ENCODE measurements at regions not wholly inside any gene's neighbourhood (a gene's known extent, or its start where the extent isn't known, plus 50 kb on each side); places are given as distances from the start of the nearest gene placed in this dataset.

DNA sequence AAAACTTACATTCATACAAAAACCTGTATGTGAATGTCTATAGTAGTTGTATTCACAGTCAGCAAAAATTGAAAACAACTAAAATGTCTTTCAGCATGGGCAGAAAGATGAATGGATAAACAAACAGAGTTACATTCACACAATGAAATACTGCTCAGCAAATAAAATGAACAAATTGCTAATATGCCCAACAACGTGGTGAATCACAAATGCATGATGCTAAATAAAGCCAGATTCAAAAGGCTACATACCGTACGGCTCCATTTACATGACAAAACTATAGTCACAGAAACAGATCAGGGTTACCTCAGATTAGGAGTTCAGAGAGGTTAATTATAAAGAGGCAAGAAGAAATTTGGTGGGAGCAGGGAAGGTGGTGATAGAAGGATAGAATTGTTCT is 100.7 kb upstream of the KCTD3 start:
- no peak for DNase-seq

DNA sequence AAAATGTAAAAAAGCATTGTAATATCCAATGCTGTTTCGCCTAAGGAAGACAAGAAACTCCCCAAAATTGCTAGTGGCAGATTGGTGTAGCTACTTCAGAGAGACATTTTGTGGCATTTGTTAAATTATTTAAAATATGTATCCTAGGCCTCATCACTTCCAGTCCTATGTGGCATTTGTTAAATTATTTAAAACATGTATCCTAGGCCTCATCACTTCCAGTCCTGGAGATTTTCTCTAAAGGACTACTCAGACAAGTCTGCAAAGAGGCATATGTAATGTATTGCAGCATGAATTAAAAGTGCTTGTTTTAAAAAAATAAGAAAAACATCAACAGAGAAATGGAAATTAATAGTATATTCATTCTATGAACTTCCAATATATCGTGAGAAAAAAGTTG is 95.6 kb upstream of the KCTD3 start:
- no peak for DNase-seq

DNA sequence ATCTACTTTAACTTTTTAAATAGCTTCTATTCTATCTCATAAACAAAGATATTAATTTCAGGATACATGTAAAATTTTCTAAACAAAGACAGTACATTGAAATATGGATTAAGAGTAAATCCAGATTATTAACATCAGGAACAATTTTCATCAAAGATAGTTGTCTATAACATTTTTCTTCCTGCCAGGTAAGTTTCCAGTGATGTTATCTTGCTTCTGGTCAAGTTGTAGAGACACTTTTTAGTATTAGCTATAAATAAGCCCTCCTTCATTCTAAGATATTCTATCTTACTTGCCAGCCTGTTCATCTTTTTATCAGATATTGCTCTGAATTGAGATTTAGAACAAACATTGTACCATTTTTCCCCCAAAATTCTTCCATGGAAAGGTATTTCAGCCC is 94.4 kb upstream of the KCTD3 start:
- no peak for DNase-seq

DNA sequence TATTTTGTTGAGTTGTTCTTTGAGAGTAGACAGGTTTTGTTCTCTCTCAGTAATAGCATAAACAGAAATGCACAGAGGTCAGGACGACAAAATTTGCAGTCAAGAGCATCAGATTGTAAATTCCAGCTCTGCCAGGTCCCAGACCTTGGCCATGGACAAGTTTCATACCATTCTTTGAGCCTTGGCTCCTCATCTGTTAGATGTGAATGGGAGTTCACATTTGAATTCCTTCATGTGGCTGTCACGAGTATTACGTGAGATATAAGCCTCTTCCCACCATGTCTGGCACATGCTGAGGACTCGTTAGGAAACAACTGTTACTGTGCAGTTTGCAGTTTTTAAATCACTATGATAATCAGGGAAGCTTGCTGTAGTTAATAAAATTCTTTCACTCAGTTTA is 93.2 kb upstream of the KCTD3 start:
- no peak for DNase-seq

DNA sequence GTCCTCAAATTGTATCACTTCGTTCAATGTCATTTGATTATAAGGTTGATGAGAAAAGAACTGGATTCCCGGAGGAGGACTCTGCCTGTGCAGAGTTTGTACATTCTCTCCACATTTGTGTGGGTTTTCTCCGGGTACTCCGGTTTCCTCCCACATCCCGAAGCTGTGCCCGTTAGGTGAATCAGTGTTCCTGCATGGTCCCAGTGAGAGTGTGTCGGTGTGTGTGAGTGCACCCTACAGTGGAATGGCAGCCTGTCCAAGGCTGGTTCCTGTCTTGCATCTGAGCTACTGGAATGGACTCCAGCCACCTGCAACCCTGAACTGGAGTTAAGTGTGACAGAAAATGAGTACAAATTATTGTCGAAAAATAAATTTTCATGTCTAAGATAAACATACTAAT is 92.2 kb upstream of the KCTD3 start:
- no peak for DNase-seq

DNA sequence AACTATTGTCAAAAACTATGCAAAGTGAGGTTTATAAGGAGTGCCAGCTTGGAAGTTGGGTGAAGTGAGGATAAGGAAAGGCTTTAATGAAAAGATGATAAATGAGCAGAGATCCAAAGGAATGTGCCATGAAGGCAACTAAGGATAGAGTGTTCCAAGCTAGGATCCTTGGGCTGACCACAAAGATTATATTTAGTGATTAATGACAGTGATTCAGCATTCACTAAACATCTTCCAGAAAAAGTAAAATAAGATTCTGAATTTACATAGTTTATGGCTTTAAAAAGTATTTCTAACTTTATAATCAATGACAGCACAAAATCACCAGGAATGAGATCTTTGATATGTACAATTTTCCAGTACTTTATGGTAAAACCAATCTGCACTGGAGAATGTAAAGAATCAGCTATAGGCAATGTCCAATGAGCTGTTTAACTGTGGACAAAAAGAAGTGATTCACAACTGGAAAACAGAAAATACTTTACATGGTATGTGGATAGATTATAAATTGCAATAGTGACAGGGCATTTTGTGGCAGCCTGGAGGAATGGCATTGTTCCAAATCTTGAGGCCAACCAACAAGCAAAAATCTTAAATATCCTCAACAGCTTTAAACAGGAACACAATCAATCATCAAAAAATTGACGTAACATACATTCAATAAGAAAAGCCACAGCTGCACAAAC is 91.2 kb upstream of the KCTD3 start:
- DNase-seq = peak in 1 of 2 experiments; percentile 13

DNA sequence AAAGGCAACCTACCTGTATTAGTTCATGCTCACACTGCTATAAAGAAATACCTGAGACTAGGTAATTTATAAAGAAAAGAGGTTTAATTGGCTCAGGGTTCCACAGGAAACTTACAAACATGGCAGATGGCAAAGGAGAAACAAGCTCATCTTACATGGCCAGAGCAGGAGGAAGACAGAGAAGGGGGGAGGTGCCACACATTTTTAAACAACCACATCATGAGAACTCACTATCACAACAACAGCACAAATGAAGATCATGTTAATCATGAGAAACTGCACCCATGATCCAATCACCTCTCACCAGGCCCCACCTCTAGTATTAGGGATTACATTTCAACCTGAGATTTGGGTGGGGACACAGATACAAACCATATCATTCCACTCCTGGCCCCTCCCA is 90.6 kb upstream of the KCTD3 start:
- no peak for DNase-seq

DNA sequence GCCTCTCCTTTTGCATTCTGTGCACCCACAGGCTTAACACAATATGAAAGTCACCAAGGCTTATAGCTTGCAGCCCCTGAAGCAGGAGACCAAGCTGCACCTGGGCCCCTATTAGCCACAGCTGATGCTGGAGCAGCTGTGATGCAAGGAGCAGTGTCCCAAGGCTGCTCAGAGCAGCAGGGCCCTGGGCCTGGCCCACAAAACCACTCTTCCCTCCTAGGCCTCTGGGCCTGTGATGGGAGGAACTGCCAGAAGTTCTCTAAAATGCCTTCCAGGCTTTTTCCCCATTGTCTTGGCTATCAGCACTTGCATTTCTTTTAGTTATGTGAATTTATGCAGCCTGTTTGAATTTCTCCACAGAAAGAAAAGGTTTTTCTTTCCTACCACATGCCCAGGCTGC is 89.5 kb upstream of the KCTD3 start:
- no peak for DNase-seq

DNA sequence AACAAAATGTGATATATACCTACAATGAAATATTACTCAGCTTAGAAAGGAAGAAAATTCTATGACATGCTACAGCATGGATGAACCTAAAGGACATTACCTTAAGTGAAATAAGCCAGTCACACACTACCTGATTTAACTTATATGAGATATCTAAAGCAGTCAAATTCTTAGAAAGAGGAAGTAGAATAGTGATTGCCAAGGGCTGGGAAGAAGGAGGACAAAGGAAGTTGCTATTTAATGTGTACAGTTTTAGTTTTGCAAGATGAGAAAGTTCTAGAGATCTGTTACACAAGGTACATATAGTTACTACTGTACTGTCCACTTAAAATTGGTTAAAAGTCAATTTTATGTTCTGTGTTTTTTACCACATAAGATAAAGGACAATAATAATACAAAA is 87.5 kb upstream of the KCTD3 start:
- DNase-seq = no peak

DNA sequence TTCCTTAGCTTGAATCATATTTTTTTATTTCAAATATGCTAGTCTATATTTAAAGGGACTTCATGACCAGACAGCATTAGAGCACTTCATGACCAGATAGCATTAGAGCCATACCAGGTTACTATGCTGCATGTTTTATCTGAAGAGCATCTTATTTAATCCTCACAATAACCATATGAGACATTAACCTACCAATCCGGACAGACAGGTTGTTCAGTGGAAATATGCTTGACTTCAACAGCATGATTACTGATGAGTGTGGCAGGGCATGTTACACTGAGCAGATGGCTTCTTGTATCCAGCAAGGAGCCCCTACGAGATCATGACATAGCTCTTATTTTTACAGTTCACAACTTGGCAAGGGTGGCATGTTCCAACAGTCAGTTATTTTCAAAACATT is 85.0 kb upstream of the KCTD3 start:
- DNase-seq = no peak

DNA sequence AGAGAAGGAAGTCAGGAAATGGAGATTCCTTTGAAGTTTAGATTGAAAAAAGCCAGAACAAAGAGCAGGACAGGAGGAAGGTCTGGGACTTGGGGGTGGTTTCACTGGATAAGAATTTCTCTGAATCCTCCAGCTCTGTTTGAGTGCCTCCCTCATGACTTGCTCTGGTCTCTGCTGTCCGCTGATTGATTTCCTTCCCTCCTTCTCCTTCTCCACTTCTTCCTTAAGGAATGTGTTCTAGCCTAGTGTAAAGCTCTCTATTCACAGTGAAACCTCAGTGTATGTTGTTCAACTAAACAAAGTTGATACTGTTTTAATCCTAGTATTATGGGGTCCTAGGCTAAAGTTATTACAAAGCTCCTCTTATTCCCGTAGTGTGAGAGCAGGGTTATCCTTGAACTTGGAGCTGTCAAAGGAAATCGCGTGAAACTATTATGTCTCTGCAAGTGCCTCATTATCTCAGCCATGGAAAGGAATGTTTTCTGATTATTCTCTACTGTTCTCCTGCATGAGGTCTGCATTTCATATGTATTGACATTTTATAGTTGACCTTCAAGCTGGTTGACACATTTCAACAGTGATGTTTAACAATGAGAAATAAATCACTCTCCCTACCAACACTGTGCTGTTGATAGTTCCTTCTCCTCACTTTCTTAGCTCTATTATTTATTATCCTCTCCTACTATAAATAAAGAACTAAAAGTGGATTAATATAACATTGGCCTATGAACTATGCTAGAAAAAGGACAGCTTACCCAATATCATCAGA is 82.7 kb upstream of the KCTD3 start:
- DNase-seq = no peak

DNA sequence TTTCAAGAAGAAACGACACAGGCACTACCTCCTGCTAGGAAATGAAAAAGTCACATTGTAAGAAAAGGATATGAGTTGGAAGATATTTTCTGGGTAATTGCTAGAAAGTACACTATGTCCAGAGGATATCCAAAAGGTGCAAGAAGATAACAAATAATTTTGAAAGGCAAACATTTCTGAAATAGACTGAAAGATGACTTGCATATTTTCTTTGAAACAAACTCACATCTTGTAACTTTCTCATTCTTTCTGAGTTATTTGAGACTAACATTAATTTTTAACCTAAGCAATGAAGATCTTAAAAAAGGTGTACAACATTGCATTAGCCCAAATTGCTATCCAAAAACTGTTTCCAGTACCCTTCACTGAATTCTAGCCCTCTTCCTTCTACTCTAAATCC is 79.6 kb upstream of the KCTD3 start:
- no peak for DNase-seq

DNA sequence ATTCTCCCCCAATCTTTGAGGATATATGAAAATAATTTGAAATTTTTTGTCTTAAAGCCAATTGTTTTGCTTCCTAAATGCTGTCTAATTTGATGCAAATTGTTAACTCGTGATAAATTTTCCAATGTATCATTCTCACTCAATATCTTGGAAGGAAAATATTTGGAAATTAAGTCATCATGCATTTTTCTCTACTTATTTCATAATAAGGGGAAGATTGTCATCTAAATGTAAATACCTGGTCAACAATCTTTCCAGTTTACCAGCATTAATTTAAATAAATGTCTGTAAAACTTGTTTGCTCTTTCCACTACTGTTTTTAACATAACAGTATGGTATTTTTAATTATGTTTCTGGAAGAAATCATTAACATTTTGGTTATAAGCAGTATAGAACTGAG is 78.3 kb upstream of the KCTD3 start:
- DNase-seq = no peak

DNA sequence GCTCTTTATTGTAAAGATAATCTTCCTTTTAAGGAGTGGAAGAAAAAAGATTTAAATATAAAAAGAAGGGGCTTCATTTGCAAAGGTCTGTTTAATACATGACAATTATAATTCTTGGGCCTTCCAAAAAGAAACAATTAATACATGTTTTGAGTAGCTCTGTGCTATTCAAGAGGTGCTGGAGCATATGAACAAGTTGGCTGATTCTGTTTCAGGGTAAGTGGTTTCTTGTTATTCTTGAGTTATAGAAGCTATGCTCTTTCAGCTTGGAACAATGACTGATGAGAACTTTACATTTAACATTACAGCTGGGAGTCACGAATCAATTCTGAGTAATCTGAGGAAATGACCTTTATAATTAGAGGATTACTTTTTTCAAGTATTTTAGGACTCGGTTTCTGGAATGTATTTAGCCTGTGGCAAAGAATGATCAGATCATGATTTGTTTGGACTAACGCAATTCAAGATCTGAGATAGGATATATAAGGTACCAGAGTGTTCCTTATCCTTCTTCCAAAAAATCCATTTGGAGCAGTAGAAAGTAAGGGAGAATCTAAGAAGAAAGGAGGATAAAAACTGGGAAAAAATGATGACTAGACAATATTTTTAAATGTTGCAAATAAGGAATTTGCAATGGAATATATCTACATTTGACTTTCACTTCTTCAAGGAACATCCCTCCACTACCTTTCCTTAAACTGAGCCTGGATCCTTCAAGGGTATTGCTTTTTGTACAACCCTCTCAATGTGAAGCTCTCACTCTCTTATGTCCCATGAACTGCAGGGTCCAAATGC is 77.1 kb upstream of the KCTD3 start:
- no peak for DNase-seq

DNA sequence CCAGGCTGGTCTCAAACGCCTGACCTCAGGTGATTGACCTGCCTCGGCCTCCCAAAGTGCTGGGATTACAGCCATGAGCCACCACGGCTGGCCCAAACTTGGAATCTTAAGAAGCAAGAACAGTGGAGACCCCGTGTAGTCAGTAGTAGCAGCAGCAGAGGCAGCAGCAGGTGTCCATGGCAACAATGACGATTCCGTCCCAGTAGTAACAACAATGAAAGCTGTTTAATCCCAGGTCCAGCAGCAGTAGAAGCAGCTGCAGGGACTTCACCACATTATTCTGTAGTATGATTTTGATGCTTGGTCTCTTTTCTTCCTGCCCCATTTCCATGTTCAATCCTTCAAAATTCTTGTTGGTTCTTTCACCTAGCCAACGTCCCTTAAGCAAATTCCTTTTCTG is 69.6 kb upstream of the KCTD3 start:
- no peak for DNase-seq

DNA sequence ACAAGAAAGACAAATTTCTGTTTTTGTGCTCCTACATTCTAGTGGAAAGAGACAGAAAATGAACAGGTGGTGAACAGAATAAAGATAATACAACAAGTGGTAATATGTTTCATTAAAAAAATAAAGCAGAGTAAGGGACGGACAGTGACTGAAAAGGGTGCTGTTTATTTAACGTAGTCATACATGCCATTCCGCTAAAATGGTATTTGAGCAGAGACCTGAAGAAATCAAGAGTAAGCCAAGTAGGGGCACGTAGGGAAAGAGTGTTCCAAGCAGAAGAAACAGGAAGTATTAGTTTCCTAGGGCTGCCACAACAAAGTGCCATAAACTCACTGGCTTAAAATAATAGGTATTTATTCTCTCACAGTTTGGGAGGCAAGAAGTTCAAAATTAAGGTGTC is 65.6 kb upstream of the KCTD3 start:
- no peak for DNase-seq

DNA sequence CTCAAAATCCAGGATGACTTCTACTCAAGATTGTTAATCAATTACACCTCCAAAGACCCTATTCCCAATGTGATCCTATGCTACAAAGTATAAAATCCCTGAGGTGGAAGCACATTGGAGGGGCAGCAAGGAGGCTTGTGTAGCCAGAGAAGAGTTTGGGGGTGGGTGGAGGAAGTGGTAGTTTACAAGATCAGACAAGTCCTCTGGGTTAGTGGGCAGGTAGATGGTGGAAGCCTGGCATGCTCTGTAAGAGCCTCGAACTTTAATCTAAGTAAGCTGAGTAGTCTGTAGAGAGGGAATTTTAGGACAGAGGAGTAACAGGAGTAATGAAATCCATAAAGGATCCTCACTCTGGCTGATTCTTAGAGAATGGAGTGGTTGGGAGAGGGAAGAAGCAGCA is 65.0 kb upstream of the KCTD3 start:
- DNase-seq = no peak

DNA sequence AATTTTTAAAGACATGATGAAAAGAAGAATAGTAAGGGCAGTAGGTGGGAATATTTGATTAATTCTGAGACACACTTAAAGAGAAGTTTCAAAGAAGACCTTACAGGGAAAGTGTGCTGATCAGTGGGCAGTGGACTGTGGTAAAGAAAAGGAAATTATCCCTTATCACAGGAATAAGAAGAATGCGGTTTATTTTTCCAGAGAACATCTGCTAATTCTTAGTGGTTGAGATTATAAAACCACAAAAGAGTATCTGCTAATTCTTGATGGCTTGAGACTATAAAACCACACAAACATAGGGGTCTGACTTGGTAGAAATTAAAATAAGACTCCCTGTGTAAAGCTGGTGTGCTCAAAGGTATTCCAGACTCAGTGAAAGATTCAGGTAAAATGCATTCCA is 60.0 kb upstream of the KCTD3 start:
- DNase-seq = no peak

DNA sequence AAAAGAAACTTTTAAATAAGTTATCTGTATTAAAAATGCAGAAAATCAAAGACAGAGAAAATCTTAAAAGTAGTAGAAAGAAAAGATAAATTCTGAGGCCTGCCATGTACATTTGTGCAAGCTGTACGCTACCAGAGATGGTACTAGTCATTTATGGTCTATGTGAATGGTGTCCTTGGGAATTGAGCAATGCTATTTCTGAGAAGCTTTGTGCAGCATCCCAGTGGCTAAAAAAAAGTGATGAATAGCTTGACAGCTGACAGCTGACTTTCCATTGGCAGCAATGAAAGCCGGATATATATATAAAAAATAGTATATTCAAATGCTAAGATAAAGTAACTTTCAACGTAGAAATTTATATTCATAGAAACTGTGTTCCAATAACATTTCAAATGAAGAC is 58.8 kb upstream of the KCTD3 start:
- no peak for DNase-seq

All from NCI-H446 (cell line).